ENCODE measurements at regions not wholly inside any gene's neighbourhood (a gene's known extent, or its start where the extent isn't known, plus 50 kb on each side); places are given as distances from the start of the nearest gene placed in this dataset.
A peak's percentile ranks its signal among the peaks of the same experiment; 100 is the strongest.

DNA sequence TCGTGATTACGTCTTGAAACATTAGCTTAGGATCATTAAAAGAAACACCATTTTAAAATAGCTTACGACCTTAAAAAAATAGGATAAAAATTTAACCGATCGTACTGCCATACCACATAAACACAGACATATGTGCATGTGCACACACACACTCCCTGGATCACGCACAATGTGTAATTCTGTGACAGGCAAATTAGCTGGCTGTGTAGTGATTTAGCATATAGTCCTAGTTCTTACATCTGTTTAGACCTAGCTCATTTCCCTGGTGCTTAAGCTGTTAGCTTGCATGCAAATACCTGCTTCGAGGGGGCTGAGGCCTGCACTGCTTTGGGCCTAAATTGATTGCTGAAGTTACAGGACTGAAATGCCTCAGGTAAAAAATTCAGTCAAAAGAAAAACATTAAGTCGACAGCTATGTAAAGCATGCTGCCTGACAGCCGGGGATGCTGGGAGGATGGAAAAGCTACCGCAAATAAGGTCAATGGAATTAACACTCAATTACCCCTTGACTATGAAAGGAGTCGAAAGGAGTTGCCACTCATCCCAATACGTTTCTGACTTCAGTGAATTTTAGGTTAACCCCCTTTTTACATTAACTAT lies 267.1 kb upstream of the FZD8 start:
- H3K9me3 Mint-ChIP-seq (ENCODE audit: unreplicated experiment): no peaks in the 10 kb centered on the region
- Histone ChIP-seq H3K4me3 (ENCODE audit: insufficient read depth, low read depth, low read length) (no peak overlapping the region), H3K27ac (ENCODE audit: low read depth, low read length) (peak overlapping the region; percentile 54), H4K20me1 (ENCODE audit: insufficient read depth, low read length) (no peaks in the 10 kb centered on the region), H3K9ac (ENCODE audit: low read length) (no peak overlapping the region), H3K27me3 (ENCODE audit: insufficient read depth, low read length) (no peaks in the 10 kb centered on the region), H3K9me3 (ENCODE audit: insufficient read depth, low read depth, low read length) (no peaks in the 10 kb centered on the region), H3K36me3 (ENCODE audit: insufficient read depth, low read length) (no peaks in the 10 kb centered on the region), H3K4me2 (ENCODE audit: low read length) (no peak overlapping the region), H3K79me2 (ENCODE audit: insufficient read depth, low read length) (no peaks in the 10 kb centered on the region), H2AFZ (ENCODE audit: low read depth, low read length) (peak overlapping the region; percentile 2), H3K4me1 (ENCODE audit: insufficient read depth, low read length) (peaks cover 25% of the 10 kb centered on the region)
- DNase-seq (ENCODE audit: low read depth) (no peak), FAIRE-seq (peak; percentile 76)
- no peaks in the 10 kb centered on the region for H3K27me3 Mint-ChIP-seq (ENCODE audit: low read depth, unreplicated experiment)
- no peak overlapping the region for H3K4me3 Mint-ChIP-seq (ENCODE audit: unreplicated experiment)
- peak overlapping the region; percentile 49 for H3K27ac Mint-ChIP-seq (ENCODE audit: unreplicated experiment)
- H3K4me1 Mint-ChIP-seq (ENCODE audit: low read depth, unreplicated experiment): peaks cover 47% of the 10 kb centered on the region
- TF ChIP-seq EZH2 (IDR thresholded peaks at IDR 0.05; ENCODE audit: insufficient read depth, low read length): no peak
- TF ChIP-seq, protein P1, sequence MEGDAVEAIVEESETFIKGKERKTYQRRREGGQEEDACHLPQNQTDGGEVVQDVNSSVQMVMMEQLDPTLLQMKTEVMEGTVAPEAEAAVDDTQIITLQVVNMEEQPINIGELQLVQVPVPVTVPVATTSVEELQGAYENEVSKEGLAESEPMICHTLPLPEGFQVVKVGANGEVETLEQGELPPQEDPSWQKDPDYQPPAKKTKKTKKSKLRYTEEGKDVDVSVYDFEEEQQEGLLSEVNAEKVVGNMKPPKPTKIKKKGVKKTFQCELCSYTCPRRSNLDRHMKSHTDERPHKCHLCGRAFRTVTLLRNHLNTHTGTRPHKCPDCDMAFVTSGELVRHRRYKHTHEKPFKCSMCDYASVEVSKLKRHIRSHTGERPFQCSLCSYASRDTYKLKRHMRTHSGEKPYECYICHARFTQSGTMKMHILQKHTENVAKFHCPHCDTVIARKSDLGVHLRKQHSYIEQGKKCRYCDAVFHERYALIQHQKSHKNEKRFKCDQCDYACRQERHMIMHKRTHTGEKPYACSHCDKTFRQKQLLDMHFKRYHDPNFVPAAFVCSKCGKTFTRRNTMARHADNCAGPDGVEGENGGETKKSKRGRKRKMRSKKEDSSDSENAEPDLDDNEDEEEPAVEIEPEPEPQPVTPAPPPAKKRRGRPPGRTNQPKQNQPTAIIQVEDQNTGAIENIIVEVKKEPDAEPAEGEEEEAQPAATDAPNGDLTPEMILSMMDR (IDR thresholded peaks at IDR 0.05; ENCODE audit: insufficient read depth, low read depth, low read length): no peak
- no peaks in the 10 kb centered on the region for H3K36me3 Mint-ChIP-seq (ENCODE audit: low read depth, unreplicated experiment)

DNA sequence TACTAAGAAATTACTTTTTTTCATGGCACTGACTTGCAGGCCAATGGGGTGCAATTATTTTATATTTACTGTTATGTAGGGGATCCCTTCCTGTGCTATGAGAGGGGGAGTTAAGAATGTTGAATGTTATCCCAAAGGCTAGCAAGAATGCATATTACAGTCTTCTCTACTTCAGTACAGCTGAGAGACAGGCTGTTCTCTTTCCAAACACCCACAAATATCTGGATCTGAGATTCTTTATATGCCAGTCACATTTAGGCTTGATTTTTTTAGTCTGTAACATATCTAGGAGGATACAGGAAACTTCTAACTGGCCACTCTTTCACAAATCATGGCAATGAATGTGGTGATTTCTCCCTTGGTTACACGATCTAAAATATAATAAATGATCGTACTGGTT lies 266.4 kb upstream of the FZD8 start:
- FAIRE-seq: no peak
- peaks cover 44% of the 10 kb centered on the region for H3K4me1 Mint-ChIP-seq (ENCODE audit: low read depth, unreplicated experiment)
- TF ChIP-seq EZH2 (IDR thresholded peaks at IDR 0.05; ENCODE audit: insufficient read depth, low read length): no peak
- TF ChIP-seq, protein P1 (IDR thresholded peaks at IDR 0.05; ENCODE audit: insufficient read depth, low read depth, low read length): no peak

DNA sequence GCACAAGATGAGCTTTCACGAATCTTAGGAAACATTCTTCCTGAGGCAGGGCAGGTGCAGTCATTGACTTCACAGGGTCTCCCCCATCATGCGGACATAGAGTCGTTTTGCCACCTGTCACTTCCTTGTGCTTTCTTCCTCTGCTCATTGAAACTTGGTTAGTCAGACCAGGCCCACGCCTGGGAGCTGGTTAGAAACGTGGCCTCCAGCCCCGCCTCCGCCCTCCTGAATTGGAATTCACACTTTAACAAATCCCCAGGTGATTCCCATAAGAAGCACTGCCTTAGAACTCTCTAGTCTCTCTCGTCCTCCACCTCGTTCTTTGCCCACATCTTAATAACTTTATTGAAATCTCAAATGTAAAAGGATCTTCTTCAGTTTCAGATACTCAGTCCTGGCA lies 265.5 kb upstream of the FZD8 start:
- H4K20me1 ChIP-seq (ENCODE audit: insufficient read depth, low read length): no peaks in the 10 kb centered on the region
- DNase-seq (ENCODE audit: low read depth): no peak
- no peak overlapping the region for H2AFZ ChIP-seq (ENCODE audit: low read depth, low read length)
- H3K36me3 ChIP-seq (ENCODE audit: insufficient read depth, low read length): no peaks in the 10 kb centered on the region
- no peak overlapping the region for H3K9ac ChIP-seq (ENCODE audit: low read length)
- Mint-ChIP-seq H3K27ac (ENCODE audit: unreplicated experiment) (no peak overlapping the region), H3K36me3 (ENCODE audit: low read depth, unreplicated experiment) (no peaks in the 10 kb centered on the region), H3K4me3 (ENCODE audit: unreplicated experiment) (no peak overlapping the region), H3K4me1 (ENCODE audit: low read depth, unreplicated experiment) (peaks cover 42% of the 10 kb centered on the region), H3K9me3 (ENCODE audit: unreplicated experiment) (peaks cover 1% of the 10 kb centered on the region), H3K27me3 (ENCODE audit: low read depth, unreplicated experiment) (peaks cover under 1% of the 10 kb centered on the region)
- H3K9me3 ChIP-seq (ENCODE audit: insufficient read depth, low read depth, low read length): no peaks in the 10 kb centered on the region
- H3K4me2 ChIP-seq (ENCODE audit: low read length): no peak overlapping the region
- no peaks in the 10 kb centered on the region for H3K79me2 ChIP-seq (ENCODE audit: insufficient read depth, low read length)
- no peak overlapping the region for H3K27ac ChIP-seq (ENCODE audit: low read depth, low read length)
- H3K4me1 ChIP-seq (ENCODE audit: insufficient read depth, low read length): peaks cover 16% of the 10 kb centered on the region
- H3K4me3 ChIP-seq (ENCODE audit: insufficient read depth, low read depth, low read length): no peak overlapping the region
- no peaks in the 10 kb centered on the region for H3K27me3 ChIP-seq (ENCODE audit: insufficient read depth, low read length)
- no peak for FAIRE-seq
- TF ChIP-seq, protein P1 (IDR thresholded peaks at IDR 0.05; ENCODE audit: insufficient read depth, low read depth, low read length): no peak
- TF ChIP-seq EZH2 (IDR thresholded peaks at IDR 0.05; ENCODE audit: insufficient read depth, low read length): no peak

More for the DNA sequence above, 266.4 kb upstream of the FZD8 start:
- Mint-ChIP-seq H3K9me3 (ENCODE audit: unreplicated experiment) (no peaks in the 10 kb centered on the region), H3K36me3 (ENCODE audit: low read depth, unreplicated experiment) (no peaks in the 10 kb centered on the region), H3K27ac (ENCODE audit: unreplicated experiment) (no peak overlapping the region), H3K4me3 (ENCODE audit: unreplicated experiment) (no peak overlapping the region), H3K27me3 (ENCODE audit: low read depth, unreplicated experiment) (no peaks in the 10 kb centered on the region)
- no peaks in the 10 kb centered on the region for H3K27me3 ChIP-seq (ENCODE audit: insufficient read depth, low read length)
- no peaks in the 10 kb centered on the region for H3K36me3 ChIP-seq (ENCODE audit: insufficient read depth, low read length)
- no peaks in the 10 kb centered on the region for H4K20me1 ChIP-seq (ENCODE audit: insufficient read depth, low read length)
- H2AFZ ChIP-seq (ENCODE audit: low read depth, low read length): no peak overlapping the region
- H3K9me3 ChIP-seq (ENCODE audit: insufficient read depth, low read depth, low read length): no peaks in the 10 kb centered on the region
- peaks cover 25% of the 10 kb centered on the region for H3K4me1 ChIP-seq (ENCODE audit: insufficient read depth, low read length)
- no peak overlapping the region for H3K9ac ChIP-seq (ENCODE audit: low read length)
- no peak overlapping the region for H3K4me2 ChIP-seq (ENCODE audit: low read length)
- no peaks in the 10 kb centered on the region for H3K79me2 ChIP-seq (ENCODE audit: insufficient read depth, low read length)
- H3K4me3 ChIP-seq (ENCODE audit: insufficient read depth, low read depth, low read length): no peak overlapping the region
- no peak for DNase-seq (ENCODE audit: low read depth)
- no peak overlapping the region for H3K27ac ChIP-seq (ENCODE audit: low read depth, low read length)

Measured in astrocyte (in vitro differentiated cells and primary cell).